ENCODE measurements at regions not wholly inside any gene's neighbourhood (a gene's known extent, or its start where the extent isn't known, plus 50 kb on each side); places are given as distances from the start of the nearest gene placed in this dataset.

DNA sequence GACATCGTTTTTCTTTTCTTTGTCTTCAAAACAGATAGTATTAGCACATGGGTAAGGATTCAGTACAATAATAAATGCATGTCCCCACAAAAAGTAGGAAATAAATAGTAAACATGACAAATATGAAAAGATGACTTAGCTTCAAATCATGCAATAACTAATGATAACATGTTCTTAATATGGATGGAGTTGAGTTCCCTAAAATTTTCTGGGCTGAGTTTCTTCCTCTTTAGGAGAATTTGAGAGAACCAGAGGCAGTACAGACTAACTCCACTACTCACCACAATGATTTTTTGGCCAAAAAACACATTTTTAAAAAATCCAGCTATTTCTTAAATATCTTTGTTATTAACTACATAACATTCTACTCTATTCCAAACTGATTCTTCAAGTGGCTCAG is 432.3 kb upstream of the HS3ST1 start:
- TF ChIP-seq, protein P1, sequence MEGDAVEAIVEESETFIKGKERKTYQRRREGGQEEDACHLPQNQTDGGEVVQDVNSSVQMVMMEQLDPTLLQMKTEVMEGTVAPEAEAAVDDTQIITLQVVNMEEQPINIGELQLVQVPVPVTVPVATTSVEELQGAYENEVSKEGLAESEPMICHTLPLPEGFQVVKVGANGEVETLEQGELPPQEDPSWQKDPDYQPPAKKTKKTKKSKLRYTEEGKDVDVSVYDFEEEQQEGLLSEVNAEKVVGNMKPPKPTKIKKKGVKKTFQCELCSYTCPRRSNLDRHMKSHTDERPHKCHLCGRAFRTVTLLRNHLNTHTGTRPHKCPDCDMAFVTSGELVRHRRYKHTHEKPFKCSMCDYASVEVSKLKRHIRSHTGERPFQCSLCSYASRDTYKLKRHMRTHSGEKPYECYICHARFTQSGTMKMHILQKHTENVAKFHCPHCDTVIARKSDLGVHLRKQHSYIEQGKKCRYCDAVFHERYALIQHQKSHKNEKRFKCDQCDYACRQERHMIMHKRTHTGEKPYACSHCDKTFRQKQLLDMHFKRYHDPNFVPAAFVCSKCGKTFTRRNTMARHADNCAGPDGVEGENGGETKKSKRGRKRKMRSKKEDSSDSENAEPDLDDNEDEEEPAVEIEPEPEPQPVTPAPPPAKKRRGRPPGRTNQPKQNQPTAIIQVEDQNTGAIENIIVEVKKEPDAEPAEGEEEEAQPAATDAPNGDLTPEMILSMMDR (IDR thresholded peaks at IDR 0.05; ENCODE audit: low read depth, low read length), result no peak
- DNase-seq (ENCODE audit: extremely low read depth, low read depth), result no peak

DNA sequence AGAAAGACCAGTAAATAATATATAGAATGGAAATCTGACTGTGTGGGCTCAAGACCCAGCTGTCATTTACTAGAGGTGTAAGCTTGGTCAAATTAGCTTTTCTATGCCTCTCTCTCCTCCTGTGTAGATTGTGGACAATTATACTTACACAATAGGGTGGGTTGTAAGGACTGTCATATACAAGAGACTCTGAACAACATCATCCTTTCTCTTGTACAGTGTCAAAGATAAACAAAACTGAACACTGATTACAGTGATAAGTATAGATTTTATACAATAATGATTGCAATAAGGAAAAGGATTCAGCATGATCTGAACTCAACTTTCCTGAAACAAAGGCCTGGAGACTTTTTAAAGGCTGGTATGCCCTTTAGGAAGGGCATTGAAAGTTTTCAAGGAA is 429.2 kb upstream of the HS3ST1 start:
- DNase-seq (ENCODE audit: extremely low read depth, low read depth), result no peak
- TF ChIP-seq, protein P1 (IDR thresholded peaks at IDR 0.05; ENCODE audit: low read depth, low read length), result no peak

DNA sequence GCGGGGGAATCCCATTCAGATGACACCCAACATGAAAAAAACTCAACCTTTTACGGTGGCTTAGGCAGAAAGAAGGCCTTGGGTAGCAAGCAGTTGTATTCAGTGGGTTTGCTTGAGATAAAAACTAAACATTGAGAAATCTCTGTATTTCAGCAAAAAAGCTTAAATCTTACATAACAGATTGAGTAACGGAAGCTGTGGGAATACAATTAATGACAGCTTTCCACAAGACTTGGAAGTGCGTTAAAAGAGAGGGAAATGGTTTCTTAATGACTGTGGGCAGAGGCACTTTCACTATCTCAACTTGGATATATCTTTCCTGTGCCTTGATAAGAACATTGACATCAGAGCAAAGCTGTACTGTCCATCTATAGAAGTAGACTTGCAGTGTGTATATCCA is 418.5 kb upstream of the HS3ST1 start:
- TF ChIP-seq, protein P1 (IDR thresholded peaks at IDR 0.05; ENCODE audit: low read depth, low read length), result no peak
- no peak for DNase-seq (ENCODE audit: extremely low read depth, low read depth)

DNA sequence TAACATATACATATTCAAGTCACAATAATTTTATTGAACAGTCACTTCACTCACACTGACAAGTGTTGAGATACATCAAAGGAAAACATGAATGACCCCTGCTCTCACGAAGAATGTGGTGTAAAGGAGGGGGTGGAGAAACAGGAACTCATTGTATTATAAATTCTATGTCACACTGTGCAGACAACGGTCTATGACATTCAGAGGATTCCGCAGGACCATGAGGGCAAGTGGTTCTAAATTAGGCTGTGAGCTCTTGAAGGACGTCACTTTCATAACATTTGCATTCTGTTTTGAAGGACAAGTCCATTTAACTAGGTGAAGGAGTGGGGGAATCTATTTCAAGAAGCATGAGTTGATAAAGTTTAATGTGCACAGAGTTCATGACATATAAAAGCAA is 415.2 kb upstream of the HS3ST1 start:
- TF ChIP-seq, protein P1 (IDR thresholded peaks at IDR 0.05; ENCODE audit: low read depth, low read length), result no peak
- no peak for DNase-seq (ENCODE audit: extremely low read depth, low read depth)

DNA sequence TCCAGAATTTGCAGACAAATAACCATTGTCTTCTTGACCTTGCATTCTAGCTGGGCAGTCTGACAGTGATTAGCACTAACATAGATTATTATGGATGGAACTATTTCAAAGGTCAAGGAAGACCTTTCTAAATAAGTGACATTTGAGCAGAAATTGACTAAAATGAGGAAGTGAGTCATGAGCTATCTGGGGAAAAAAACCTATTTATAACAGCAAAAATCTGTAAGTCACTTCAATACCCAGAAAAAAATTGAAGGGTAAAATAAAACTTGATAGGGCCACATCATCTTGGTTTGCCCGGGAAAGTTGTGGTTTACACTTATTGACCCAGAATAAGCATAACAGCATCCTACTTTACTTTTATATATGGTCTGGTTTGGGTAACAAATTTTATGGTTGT is 414.6 kb upstream of the HS3ST1 start:
- no peak for DNase-seq (ENCODE audit: extremely low read depth, low read depth)
- TF ChIP-seq, protein P1 (IDR thresholded peaks at IDR 0.05; ENCODE audit: low read depth, low read length), result no peak

DNA sequence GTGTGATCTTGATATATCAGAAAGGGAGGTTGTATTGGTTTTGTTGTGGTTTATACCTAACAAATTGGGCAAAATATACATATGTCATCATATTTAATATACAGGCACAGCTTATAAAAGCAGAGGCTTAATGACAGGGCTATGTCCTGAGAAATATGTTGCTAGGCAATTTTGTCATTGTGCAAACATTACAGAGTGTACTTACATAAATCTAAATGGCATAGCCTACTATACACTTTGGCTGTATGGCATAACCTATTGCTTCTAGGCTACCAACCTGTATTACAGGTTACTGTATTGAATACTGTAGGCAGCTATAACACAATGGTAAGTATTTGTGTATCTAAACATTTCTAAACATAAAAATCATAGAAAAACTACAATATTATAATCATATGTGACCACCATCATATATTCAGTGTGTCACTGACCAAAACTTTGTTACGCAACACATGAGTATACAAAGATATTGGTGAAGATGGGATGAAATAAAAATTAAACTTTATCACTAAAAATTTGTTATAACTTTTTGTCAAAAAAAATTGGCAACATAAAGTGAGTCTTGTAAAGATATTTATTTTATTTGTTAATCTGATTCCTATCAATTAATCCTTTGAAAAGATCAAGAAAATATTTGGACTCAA is 414.0 kb upstream of the HS3ST1 start:
- TF ChIP-seq, protein P1 (IDR thresholded peaks at IDR 0.05; ENCODE audit: low read depth, low read length), result no peak

DNA sequence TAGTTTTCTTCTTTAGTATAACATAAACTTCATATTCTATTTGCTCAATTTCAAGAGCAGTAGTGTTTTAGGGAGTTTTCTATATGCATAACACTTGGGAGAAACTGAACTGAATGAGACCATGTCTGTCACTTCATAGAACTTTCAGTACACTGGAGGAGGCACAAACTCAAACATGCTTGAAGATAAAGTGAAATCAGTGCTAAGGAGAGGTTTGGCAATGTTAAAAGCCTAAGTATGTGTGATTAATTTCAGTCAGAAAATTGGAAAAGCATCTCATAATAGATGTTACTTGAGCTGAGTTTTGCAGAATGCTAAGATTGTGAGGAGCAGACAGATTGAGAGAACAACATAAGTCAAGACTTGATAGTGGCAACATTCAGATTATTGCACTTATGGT is 411.2 kb upstream of the HS3ST1 start:
- no peak for DNase-seq (ENCODE audit: extremely low read depth, low read depth)
- TF ChIP-seq, protein P1 (IDR thresholded peaks at IDR 0.05; ENCODE audit: low read depth, low read length), result no peak

More for the DNA sequence above, 414.0 kb upstream of the HS3ST1 start:
- DNase-seq (ENCODE audit: extremely low read depth, low read depth), result no peak
